NOMO-1 treated with DMSO at 0.1 percent for 48 hours (cell line): ENCODE measurements at regions not wholly inside any gene's neighbourhood (a gene's known extent, or its start where the extent isn't known, plus 50 kb on each side); places are given as distances from the start of the nearest gene placed in this dataset.

Experiments used
- DNase-seq: peaks from one replicate; lab custom pipeline; 2025; ENCODE audit not compliant: unreplicated experiment; lab: John Stamatoyannopoulos, UW

- peak; percentile 8 for DNase-seq
These were observed 789.3 kb downstream of the SEMA5A start for GRCh38 chr5:8756498-8757084.

GRCh38 chr5:8765886-8766285, 780.0 kb downstream of the SEMA5A start:
- DNase-seq, result no peak

- DNase-seq, result no peak
These were observed 779.4 kb downstream of the SEMA5A start for GRCh38 chr5:8766448-8766847.

- no peak for DNase-seq
These were observed 778.8 kb downstream of the SEMA5A start for GRCh38 chr5:8767111-8767510.

GRCh38 chr5:8767746-8768145, 778.1 kb downstream of the SEMA5A start:
- no peak for DNase-seq

GRCh38 chr5:8769631-8770030, 776.2 kb downstream of the SEMA5A start:
- DNase-seq, result no peak

- no peak for DNase-seq
These were observed 775.4 kb downstream of the SEMA5A start for GRCh38 chr5:8770431-8770830.

- DNase-seq, result no peak
These were observed 772.7 kb downstream of the SEMA5A start for GRCh38 chr5:8773046-8773615.

GRCh38 chr5:8784692-8785091, 761.2 kb downstream of the SEMA5A start:
- no peak for DNase-seq

GRCh38 chr5:8788246-8788645, 757.6 kb downstream of the SEMA5A start:
- no peak for DNase-seq

GRCh38 chr5:8805653-8806052, 740.2 kb downstream of the SEMA5A start:
- no peak for DNase-seq

- no peak for DNase-seq
These were observed 738.2 kb downstream of the SEMA5A start for GRCh38 chr5:8807636-8808035.

GRCh38 chr5:8811581-8811980, 734.3 kb downstream of the SEMA5A start:
- DNase-seq, result no peak

- no peak for DNase-seq
These were observed 732.7 kb downstream of the SEMA5A start for GRCh38 chr5:8813180-8813579.

- no peak for DNase-seq
These were observed 731.8 kb downstream of the SEMA5A start for GRCh38 chr5:8814105-8814504.

- DNase-seq, result no peak
These were observed 721.5 kb downstream of the SEMA5A start for GRCh38 chr5:8824371-8824770.

GRCh38 chr5:8825139-8825757, 720.6 kb downstream of the SEMA5A start:
- DNase-seq, result no peak

GRCh38 chr5:8826508-8826907, 719.4 kb downstream of the SEMA5A start:
- DNase-seq, result no peak

- DNase-seq, result no peak
These were observed 718.2 kb downstream of the SEMA5A start for GRCh38 chr5:8827696-8828095.

- no peak for DNase-seq
These were observed 717.1 kb downstream of the SEMA5A start for GRCh38 chr5:8828596-8829322.

GRCh38 chr5:8829323-8830029, 716.4 kb downstream of the SEMA5A start:
- no peak for DNase-seq
